ENCODE measurements at regions not wholly inside any gene's neighbourhood (a gene's known extent, or its start where the extent isn't known, plus 50 kb on each side); places are given as distances from the start of the nearest gene placed in this dataset.

- H3K27ac Mint-ChIP-seq: no peak overlapping the region
- H3K27me3 Mint-ChIP-seq (ENCODE audit: insufficient read depth, low read depth, poor library complexity): peaks cover 4% of the 10 kb centered on the region
- no peaks in the 10 kb centered on the region for H3K79me2 ChIP-seq (replicated peaks; ENCODE audit: insufficient read depth)
- ATAC-seq (no peak), DNase-seq (ENCODE audit: low spot score) (no peak)
- no peaks in the 10 kb centered on the region for H4K20me1 ChIP-seq (replicated peaks; ENCODE audit: insufficient read depth)
- H3K4me3 ChIP-seq: no peak overlapping the region
- no peak overlapping the region for H3K27ac ChIP-seq (ENCODE audit: low read depth)
- H2AFZ ChIP-seq: no peak overlapping the region
- peaks cover 35% of the 10 kb centered on the region for H3K4me1 ChIP-seq (ENCODE audit: insufficient read depth)
- no peaks in the 10 kb centered on the region for H3F3A ChIP-seq (replicated peaks; ENCODE audit: low read depth)
- 0 out of 2 replicates have a peak, but pooled peaks cover 3% of the 10 kb centered on the region for H3K9me2 ChIP-seq (ENCODE audit: insufficient read depth)
- H3K4me3 Mint-ChIP-seq: no peak overlapping the region
- H3K36me3 ChIP-seq (ENCODE audit: insufficient read depth): no peaks in the 10 kb centered on the region
- TF ChIP-seq CREB1 (CRISPR knock-in tag; IDR thresholded peaks at IDR 0.05; ENCODE audit: low read depth) (no peak), ZNF114 (CRISPR knock-in tag; IDR thresholded peaks at IDR 0.05) (no peak), REST (IDR thresholded peaks at IDR 0.05; ENCODE audit: unreplicated experiment) (no peak), STAT1 (IDR thresholded peaks at IDR 0.05; ENCODE audit: unreplicated experiment) (no peak), NANOG (IDR thresholded peaks at IDR 0.05; ENCODE audit: borderline replicate concordance) (no peak), EZH2phosphoT487 (IDR thresholded peaks at IDR 0.05; ENCODE audit: unreplicated experiment) (no peak), POLR2AphosphoS5 (IDR thresholded peaks at IDR 0.05; ENCODE audit: low read depth) (no peak), JUNB (IDR thresholded peaks at IDR 0.05; ENCODE audit: unreplicated experiment) (no peak), EZH2 (IDR thresholded peaks at IDR 0.05; ENCODE audit: low read depth, unreplicated experiment) (no peak), ZNF462 (CRISPR knock-in tag; IDR thresholded peaks at IDR 0.05) (no peak), ZNF331 (CRISPR knock-in tag; IDR thresholded peaks at IDR 0.05; ENCODE audit: low read depth) (no peak), CTCF (conservative IDR thresholded peaks at IDR 0.05; ENCODE audit: low read depth in 2 of 2) (no peak), ETS1 (IDR thresholded peaks at IDR 0.05) (no peak)
- no peaks in the 10 kb centered on the region for H3K36me3 Mint-ChIP-seq (ENCODE audit: low read depth)
- H3K4me1 Mint-ChIP-seq: peaks cover 34% of the 10 kb centered on the region
- no peaks in the 10 kb centered on the region for H3K27me3 ChIP-seq (ENCODE audit: insufficient read depth)
- H3K4me2 ChIP-seq: no peak overlapping the region
- H3K9me3 Mint-ChIP-seq: no peaks in the 10 kb centered on the region
Observed at GRCh38 chr11:15841931-15842740, 514.2 kb downstream of the SOX6 start.
